ENCODE measurements at regions not wholly inside any gene's neighbourhood (a gene's known extent, or its start where the extent isn't known, plus 50 kb on each side); places are given as distances from the start of the nearest gene placed in this dataset.

- TF ChIP-seq, protein P1, sequence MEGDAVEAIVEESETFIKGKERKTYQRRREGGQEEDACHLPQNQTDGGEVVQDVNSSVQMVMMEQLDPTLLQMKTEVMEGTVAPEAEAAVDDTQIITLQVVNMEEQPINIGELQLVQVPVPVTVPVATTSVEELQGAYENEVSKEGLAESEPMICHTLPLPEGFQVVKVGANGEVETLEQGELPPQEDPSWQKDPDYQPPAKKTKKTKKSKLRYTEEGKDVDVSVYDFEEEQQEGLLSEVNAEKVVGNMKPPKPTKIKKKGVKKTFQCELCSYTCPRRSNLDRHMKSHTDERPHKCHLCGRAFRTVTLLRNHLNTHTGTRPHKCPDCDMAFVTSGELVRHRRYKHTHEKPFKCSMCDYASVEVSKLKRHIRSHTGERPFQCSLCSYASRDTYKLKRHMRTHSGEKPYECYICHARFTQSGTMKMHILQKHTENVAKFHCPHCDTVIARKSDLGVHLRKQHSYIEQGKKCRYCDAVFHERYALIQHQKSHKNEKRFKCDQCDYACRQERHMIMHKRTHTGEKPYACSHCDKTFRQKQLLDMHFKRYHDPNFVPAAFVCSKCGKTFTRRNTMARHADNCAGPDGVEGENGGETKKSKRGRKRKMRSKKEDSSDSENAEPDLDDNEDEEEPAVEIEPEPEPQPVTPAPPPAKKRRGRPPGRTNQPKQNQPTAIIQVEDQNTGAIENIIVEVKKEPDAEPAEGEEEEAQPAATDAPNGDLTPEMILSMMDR (IDR thresholded peaks at IDR 0.05; ENCODE audit: insufficient read depth, low read length): no peak
- TF ChIP-seq REST (IDR thresholded peaks at IDR 0.05; ENCODE audit: insufficient replicate concordance, low read depth) (no peak), POLR2AphosphoS5 (IDR thresholded peaks at IDR 0.05; ENCODE audit: low read depth) (no peak), SPI1 (IDR thresholded peaks at IDR 0.05; ENCODE audit: borderline replicate concordance, low read depth) (no peak), GABPA (IDR thresholded peaks at IDR 0.05; ENCODE audit: low read depth) (no peak)
Measured at GRCh38 chr2:34799556-34799955, 1200.5 kb upstream of the FAM98A start.

Measured in HL-60 (cell line).